Mucosa of rectum (tissue), 2 donors: ENCODE measurements at regions not wholly inside any gene's neighbourhood (a gene's known extent, or its start where the extent isn't known, plus 50 kb on each side); places are given as distances from the start of the nearest gene placed in this dataset.

Experiments used
- H3K27ac ChIP-seq, 2 donors: one replicate each; pipeline ENCODE4 v1.7.0; 2013; ENCODE audit warnings: inconsistent platforms in 2 of 2, low read depth in 2 of 2, low read length in 2 of 2
- H3K27me3 ChIP-seq, 2 donors: one replicate each; pipeline ENCODE4 v1.7.0; 2013; ENCODE audit warnings: low read length in 2 of 2; ENCODE audit not compliant: control insufficient read depth in 2 of 2, insufficient read depth in 2 of 2
- H3K36me3 ChIP-seq, 2 donors: one replicate each; pipeline ENCODE4 v1.7.0; 2013; ENCODE audit warnings: low read length in 2 of 2; ENCODE audit not compliant: control insufficient read depth in 2 of 2, insufficient read depth in 2 of 2
- H3K4me1 ChIP-seq, 2 donors: one replicate each; pipeline ENCODE4 v1.7.0; 2013; ENCODE audit warnings: low read length in 2 of 2, mild to moderate bottlenecking in 1 of 2; ENCODE audit not compliant: control insufficient read depth in 2 of 2, insufficient read depth in 2 of 2
- H3K4me3 ChIP-seq, 2 donors: one replicate each; pipeline ENCODE4 v1.7.0; 2013; ENCODE audit warnings: low read length in 2 of 2
- H3K9ac ChIP-seq, 2 donors: one replicate each; pipeline ENCODE4 v1.7.0; 2013; ENCODE audit warnings: low read length in 2 of 2, low read depth in 1 of 2, mild to moderate bottlenecking in 1 of 2
- H3K9me3 ChIP-seq, 2 donors: one replicate each; pipeline ENCODE4 v1.7.0; 2013; ENCODE audit warnings: low read length in 2 of 2; ENCODE audit not compliant: control insufficient read depth in 2 of 2
- donor health status: healthy.
- donor health status: Normal muscosa, but diverticular disease.

DNA sequence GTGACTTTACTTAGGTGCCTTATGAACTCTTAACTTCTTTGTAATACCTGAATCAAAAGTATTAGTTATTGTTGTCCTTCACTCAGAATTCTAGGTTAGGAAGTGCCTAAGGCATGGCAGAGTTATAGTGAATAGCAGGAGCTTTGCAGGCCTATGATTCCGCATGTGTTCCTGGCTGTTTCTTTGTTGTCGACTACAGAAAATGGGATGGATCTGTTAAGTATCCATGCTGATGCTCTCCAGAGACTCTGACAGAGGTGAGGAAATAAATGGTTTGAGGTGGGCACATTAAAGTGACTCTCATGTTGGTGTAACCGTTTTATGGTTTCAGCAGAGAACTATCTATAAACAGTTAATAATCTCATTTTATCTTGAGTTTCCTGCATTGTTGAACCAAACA lies 1601.3 kb downstream of the PCDH7 start:
- Histone ChIP-seq H3K36me3 (no peaks in the 10 kb centered on the region), H3K27ac (no peak overlapping the region), H3K4me3 (no peak overlapping the region), H3K9ac (no peak overlapping the region), H3K27me3 (no peaks in the 10 kb centered on the region), H3K4me1 (no peaks in the 10 kb centered on the region), H3K9me3 (no peaks in the 10 kb centered on the region)

DNA sequence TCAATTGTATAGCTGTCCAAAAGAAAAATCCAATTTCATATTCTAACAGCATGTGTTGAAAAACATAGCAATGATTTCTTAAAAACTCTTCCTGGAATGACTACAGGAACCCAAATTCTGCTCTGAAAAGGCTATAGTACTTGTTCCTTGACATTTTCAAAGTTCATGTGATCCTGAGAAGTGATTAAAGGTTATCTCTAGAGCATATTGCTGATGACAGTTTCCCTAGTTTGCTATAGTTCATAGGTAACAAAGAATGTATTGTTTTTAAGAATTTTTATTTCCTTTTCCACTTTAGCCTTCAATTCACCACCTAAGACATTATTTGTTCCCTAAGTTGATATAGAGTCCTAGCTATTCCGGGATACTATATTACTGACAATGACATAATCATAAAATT lies 1614.6 kb downstream of the PCDH7 start:
- no peaks in the 10 kb centered on the region for H3K9me3 ChIP-seq
- H3K4me1 ChIP-seq, result no peaks in the 10 kb centered on the region
- no peaks in the 10 kb centered on the region for H3K36me3 ChIP-seq
- H3K27me3 ChIP-seq, result no peaks in the 10 kb centered on the region
- H3K9ac ChIP-seq, result no peak overlapping the region
- H3K27ac ChIP-seq, result no peak overlapping the region
- no peak overlapping the region for H3K4me3 ChIP-seq

DNA sequence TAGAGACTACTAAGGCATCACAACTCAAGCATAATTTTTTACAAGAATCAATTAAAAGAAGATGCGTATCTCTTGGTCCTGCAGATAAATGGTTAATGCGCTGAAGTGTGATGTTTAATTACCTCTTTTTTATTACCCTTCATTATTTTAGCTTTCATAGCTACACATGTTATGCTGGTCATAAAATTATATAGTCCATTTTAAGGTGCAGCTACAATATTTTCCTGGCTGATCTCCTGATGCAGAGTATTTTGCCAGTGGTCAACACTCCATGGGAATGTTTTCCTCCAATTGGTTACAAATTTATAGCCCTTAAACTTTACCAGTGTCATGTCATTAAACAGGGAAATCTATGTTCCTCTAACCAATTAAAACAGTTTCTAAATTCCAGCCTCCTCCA lies 1617.2 kb downstream of the PCDH7 start:
- no peaks in the 10 kb centered on the region for H3K36me3 ChIP-seq
- H3K27me3 ChIP-seq, result no peaks in the 10 kb centered on the region

DNA sequence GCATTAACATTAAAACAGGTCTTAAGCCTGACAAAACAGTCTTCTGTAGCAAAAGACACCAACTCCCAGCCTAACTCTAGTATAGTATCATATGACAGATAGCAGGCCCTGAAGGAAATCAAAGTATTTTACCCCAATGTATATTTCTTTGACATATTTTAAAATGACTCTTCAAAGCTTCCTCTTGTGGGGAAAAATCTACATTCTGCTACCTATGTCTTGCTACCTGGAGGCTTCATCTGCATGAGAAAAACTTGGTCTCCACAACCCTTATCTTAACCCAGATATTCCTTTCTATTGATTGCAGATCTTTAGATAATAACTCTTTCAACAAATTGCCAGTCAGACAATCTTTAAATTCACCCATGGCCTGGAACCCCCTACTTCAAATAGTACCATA lies 1620.4 kb downstream of the PCDH7 start:
- H3K4me3 ChIP-seq, result no peak overlapping the region
- no peak overlapping the region for H3K9ac ChIP-seq
- H3K36me3 ChIP-seq, result no peaks in the 10 kb centered on the region
- peaks cover 0 to 10% of the 10 kb centered on the region in 2 donors for H3K4me1 ChIP-seq
- no peak overlapping the region for H3K27ac ChIP-seq
- no peaks in the 10 kb centered on the region for H3K27me3 ChIP-seq
- H3K9me3 ChIP-seq, result no peaks in the 10 kb centered on the region

More for the DNA sequence above, 1617.2 kb downstream of the PCDH7 start:
- Histone ChIP-seq H3K4me1 (peaks cover 0 to 10% of the 10 kb centered on the region in 2 donors), H3K9me3 (no peaks in the 10 kb centered on the region), H3K4me3 (peak overlapping the region in 1 of 2 donors; percentile 2), H3K27ac (no peak overlapping the region), H3K9ac (no peak overlapping the region)

DNA sequence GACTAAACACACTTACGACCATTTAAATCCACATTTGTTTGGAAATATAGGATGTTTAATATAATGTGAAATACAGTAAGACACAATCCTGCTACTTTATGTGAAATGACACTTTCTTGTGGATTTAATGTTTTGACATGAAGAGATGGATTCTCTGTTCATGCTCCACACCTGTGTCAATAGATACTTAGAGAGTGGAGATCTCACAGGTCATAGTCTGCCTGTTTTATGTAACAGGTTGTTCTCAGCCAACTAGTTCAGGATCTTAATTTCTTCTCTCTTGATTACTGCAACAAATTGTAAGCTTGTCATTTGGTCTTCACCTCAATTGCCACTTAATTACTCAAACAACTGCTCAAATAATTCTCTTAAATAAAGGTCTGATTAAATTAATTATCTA lies 1621.2 kb downstream of the PCDH7 start:
- H3K9me3 ChIP-seq, result no peaks in the 10 kb centered on the region
- H3K36me3 ChIP-seq, result no peaks in the 10 kb centered on the region
- peak overlapping the region in 1 of 2 donors; percentile 29 for H3K27ac ChIP-seq
- H3K9ac ChIP-seq, result no peak overlapping the region
- H3K4me1 ChIP-seq, result peaks cover 0 to 10% of the 10 kb centered on the region in 2 donors
- H3K4me3 ChIP-seq, result no peak overlapping the region
- H3K27me3 ChIP-seq, result no peaks in the 10 kb centered on the region

DNA sequence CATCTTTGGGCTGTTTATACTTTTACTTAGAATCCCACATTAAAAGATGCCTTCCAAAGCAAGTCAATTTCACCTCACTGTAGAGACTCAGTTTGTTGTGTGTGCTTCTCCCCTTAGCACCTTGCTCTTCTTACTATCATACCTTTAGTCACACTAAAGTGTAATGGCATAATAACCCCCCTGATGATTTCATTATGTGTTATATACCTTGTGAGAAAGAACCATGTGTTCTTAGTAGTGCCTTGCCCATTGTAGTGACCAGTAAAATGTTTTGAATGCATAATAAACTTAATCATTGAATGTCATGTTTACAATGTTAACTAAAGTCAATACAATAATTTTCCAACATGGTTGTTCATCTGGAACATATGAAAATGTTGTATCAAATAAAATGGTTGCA lies 1621.9 kb downstream of the PCDH7 start:
- H3K9me3 ChIP-seq, result no peaks in the 10 kb centered on the region

DNA sequence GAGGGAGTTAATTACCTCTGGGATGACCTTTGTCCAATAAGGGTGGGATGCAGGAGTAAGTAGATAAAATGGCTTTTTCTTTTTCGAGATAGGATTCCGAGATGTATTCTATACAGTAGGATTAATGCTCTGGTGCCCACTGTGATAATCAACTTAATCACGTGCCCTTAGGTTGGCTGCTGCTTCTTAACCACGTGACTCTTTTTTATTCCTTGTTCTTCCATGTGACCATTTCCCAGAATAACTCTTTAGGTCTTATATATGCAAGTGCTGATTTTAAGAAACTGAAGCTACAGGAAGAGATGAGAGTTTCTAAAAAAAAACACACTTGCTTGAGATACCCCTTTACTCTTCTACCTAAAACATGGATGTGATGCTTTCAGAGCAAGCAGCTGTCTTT lies 1628.9 kb downstream of the PCDH7 start:
- H3K4me3 ChIP-seq, result no peak overlapping the region
- no peaks in the 10 kb centered on the region for H3K27me3 ChIP-seq
- H3K4me1 ChIP-seq, result no peaks in the 10 kb centered on the region
- no peak overlapping the region for H3K9ac ChIP-seq
- H3K27ac ChIP-seq, result no peak overlapping the region
- H3K36me3 ChIP-seq, result no peaks in the 10 kb centered on the region
- H3K9me3 ChIP-seq, result no peaks in the 10 kb centered on the region

More for the DNA sequence above, 1621.9 kb downstream of the PCDH7 start:
- H3K9ac ChIP-seq, result no peak overlapping the region
- peak overlapping the region in 1 of 2 donors; percentile 29 for H3K27ac ChIP-seq
- no peak overlapping the region for H3K4me3 ChIP-seq
- peaks cover 0 to 10% of the 10 kb centered on the region in 2 donors for H3K4me1 ChIP-seq
- H3K36me3 ChIP-seq, result no peaks in the 10 kb centered on the region
- no peaks in the 10 kb centered on the region for H3K27me3 ChIP-seq

DNA sequence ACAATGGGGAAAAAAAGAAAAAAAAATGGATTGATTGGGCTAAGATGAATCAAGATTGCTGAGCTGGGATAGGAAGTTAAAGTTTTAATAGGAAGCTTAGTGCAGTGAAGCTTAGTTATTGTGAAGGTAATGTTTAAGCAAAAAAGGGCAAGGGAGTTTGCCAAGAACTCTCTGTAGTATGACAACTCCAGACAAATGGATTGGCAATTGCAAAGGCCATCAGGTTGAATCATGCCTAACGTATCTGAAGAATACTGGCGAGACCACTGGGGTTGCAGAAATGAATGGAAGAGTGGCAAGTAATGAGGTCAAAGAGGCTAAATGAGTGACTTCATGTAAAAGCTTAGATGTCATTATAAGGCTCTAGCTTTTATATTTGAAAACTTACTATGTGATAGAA lies 1654.0 kb downstream of the PCDH7 start:
- Histone ChIP-seq H3K27ac (no peak overlapping the region), H3K4me3 (no peak overlapping the region), H3K27me3 (no peaks in the 10 kb centered on the region), H3K9ac (no peak overlapping the region), H3K9me3 (no peaks in the 10 kb centered on the region), H3K4me1 (no peaks in the 10 kb centered on the region), H3K36me3 (no peaks in the 10 kb centered on the region)

DNA sequence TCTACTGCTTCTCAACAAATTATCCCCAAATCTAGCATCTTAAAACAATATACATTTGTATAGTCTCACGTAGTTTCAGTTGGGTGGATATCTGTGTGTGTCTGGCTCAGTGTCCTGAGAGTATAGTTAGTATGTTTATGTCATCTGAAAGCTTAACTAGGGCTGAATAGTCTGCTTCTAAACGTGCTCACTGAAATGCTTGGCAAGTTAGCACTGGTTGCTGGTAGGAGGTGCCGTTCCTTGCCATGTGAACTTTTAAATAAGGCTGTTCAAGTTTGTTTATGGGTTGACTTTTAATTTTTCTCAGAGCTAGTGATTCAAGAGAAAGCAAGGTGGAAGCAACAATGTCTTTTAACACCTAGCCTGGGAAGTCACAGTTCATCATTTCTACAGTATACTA lies 1673.6 kb downstream of the PCDH7 start:
- Histone ChIP-seq H3K4me1 (no peaks in the 10 kb centered on the region), H3K27ac (no peak overlapping the region)

DNA sequence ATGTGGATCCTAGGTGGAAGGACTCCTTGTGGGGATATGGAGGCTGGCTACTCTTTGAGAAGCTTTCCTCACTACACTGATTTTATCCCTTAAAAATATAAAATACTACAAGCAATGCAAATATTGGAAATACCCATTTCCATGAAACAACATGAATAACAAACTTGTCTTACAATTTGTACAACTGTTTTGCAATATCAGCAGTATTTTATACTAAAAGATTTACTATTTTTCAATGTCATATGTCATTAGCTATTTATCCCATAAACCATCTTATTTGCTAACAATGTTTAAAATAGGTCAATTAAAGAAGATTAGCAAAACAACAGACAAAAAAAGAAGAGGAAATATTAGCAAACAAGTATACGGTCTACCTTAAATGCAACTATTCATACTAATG lies 1674.1 kb downstream of the PCDH7 start:
- Histone ChIP-seq H3K27ac (no peak overlapping the region), H3K27me3 (no peaks in the 10 kb centered on the region), H3K9ac (no peak overlapping the region), H3K4me1 (no peaks in the 10 kb centered on the region), H3K36me3 (no peaks in the 10 kb centered on the region), H3K9me3 (no peaks in the 10 kb centered on the region), H3K4me3 (no peak overlapping the region)

More for the DNA sequence above, 1673.6 kb downstream of the PCDH7 start:
- Histone ChIP-seq H3K27me3 (no peaks in the 10 kb centered on the region), H3K9me3 (no peaks in the 10 kb centered on the region), H3K36me3 (no peaks in the 10 kb centered on the region), H3K9ac (no peak overlapping the region), H3K4me3 (no peak overlapping the region)

DNA sequence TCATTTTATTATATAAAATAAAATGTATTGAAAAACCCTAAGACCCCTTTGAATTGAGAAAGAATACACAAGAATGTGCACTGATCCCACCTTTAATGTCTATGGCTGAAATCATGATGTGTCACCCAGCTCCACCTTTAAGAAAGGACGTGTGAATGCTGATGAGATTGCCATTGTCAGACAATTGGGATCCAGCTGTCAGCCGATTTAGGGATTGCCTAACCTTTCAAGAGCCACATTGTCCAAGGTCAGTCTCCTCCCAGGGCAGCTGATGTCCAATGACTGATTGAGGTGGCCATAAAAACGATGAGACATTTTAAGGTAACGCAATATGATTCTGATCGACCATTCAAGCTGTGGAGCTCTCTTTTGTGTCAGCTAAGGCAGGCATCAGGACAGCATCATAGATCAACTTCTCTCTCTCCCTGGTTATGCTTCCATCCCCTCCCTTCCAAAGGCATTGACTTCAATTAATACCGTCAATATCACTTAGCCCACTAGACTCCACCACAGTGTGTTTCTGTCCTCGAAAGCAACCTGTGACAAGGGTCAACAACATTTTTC lies 1676.4 kb downstream of the PCDH7 start:
- Histone ChIP-seq H3K9ac (no peak overlapping the region), H3K4me3 (no peak overlapping the region), H3K4me1 (no peaks in the 10 kb centered on the region), H3K27me3 (no peaks in the 10 kb centered on the region), H3K9me3 (no peaks in the 10 kb centered on the region), H3K27ac (no peak overlapping the region), H3K36me3 (no peaks in the 10 kb centered on the region)
